ENCODE measurements at regions not wholly inside any gene's neighbourhood (a gene's known extent, or its start where the extent isn't known, plus 50 kb on each side); places are given as distances from the start of the nearest gene placed in this dataset.

DNA sequence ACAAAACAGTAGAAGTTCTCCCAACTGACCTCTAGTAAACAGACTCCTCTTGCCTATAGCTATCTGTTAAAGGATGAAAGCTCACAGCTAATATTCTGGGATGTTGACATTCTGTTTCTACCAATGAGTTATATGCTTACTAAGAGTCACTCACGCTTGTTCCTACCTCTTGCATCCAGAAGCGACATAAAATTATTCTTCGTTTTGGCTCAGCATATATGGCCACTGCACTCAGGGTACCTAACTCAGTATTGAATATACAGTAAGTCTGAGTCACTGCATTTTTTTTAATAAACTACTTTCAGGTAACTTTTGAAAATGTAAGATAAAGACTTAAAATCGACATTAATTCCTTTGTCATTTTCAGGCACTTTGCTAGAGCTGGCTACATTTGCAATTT, 214.4 kb upstream of the STXBP5 start:
- no peak for DNase-seq (ENCODE audit: low spot score)
- CTCF ChIA-PET, result no interaction called here

DNA sequence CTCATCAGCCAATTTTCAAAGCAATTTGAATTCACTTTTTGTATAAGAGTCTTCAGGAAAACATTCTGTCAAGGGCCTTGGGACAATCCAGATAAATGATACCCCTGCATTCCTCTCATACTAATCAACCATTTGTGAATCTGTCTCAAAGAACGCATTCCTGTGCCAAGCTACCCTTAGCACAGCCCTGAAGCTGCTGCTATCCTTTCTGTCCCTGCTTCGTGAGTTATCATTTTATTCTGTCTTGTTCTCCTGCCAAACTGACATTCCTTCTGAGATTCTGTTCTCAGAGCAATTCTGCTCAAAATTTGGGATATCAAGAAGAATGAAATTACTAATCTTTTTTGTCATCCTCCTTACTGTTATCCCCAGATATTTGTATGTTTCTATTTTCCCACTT, 213.9 kb upstream of the STXBP5 start:
- TF ChIP-seq, protein P1, sequence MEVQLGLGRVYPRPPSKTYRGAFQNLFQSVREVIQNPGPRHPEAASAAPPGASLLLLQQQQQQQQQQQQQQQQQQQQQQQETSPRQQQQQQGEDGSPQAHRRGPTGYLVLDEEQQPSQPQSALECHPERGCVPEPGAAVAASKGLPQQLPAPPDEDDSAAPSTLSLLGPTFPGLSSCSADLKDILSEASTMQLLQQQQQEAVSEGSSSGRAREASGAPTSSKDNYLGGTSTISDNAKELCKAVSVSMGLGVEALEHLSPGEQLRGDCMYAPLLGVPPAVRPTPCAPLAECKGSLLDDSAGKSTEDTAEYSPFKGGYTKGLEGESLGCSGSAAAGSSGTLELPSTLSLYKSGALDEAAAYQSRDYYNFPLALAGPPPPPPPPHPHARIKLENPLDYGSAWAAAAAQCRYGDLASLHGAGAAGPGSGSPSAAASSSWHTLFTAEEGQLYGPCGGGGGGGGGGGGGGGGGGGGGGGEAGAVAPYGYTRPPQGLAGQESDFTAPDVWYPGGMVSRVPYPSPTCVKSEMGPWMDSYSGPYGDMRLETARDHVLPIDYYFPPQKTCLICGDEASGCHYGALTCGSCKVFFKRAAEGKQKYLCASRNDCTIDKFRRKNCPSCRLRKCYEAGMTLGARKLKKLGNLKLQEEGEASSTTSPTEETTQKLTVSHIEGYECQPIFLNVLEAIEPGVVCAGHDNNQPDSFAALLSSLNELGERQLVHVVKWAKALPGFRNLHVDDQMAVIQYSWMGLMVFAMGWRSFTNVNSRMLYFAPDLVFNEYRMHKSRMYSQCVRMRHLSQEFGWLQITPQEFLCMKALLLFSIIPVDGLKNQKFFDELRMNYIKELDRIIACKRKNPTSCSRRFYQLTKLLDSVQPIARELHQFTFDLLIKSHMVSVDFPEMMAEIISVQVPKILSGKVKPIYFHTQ (CRISPR knock-in tag; IDR thresholded peaks at IDR 0.05), result no peak
- TF ChIP-seq, protein P2, sequence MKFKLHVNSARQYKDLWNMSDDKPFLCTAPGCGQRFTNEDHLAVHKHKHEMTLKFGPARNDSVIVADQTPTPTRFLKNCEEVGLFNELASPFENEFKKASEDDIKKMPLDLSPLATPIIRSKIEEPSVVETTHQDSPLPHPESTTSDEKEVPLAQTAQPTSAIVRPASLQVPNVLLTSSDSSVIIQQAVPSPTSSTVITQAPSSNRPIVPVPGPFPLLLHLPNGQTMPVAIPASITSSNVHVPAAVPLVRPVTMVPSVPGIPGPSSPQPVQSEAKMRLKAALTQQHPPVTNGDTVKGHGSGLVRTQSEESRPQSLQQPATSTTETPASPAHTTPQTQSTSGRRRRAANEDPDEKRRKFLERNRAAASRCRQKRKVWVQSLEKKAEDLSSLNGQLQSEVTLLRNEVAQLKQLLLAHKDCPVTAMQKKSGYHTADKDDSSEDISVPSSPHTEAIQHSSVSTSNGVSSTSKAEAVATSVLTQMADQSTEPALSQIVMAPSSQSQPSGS (CRISPR knock-in tag; IDR thresholded peaks at IDR 0.05; ENCODE audit: borderline replicate concordance, low read depth), result no peak
- TF ChIP-seq GABPB1 (CRISPR knock-in tag; IDR thresholded peaks at IDR 0.05) (no peak), MXD4 (CRISPR knock-in tag; IDR thresholded peaks at IDR 0.05; ENCODE audit: borderline replicate concordance) (no peak), TEAD1 (CRISPR knock-in tag; IDR thresholded peaks at IDR 0.05) (no peak), ZNF396 (CRISPR knock-in tag; IDR thresholded peaks at IDR 0.05; ENCODE audit: borderline replicate concordance) (no peak)
- TF ChIP-seq, protein P3, sequence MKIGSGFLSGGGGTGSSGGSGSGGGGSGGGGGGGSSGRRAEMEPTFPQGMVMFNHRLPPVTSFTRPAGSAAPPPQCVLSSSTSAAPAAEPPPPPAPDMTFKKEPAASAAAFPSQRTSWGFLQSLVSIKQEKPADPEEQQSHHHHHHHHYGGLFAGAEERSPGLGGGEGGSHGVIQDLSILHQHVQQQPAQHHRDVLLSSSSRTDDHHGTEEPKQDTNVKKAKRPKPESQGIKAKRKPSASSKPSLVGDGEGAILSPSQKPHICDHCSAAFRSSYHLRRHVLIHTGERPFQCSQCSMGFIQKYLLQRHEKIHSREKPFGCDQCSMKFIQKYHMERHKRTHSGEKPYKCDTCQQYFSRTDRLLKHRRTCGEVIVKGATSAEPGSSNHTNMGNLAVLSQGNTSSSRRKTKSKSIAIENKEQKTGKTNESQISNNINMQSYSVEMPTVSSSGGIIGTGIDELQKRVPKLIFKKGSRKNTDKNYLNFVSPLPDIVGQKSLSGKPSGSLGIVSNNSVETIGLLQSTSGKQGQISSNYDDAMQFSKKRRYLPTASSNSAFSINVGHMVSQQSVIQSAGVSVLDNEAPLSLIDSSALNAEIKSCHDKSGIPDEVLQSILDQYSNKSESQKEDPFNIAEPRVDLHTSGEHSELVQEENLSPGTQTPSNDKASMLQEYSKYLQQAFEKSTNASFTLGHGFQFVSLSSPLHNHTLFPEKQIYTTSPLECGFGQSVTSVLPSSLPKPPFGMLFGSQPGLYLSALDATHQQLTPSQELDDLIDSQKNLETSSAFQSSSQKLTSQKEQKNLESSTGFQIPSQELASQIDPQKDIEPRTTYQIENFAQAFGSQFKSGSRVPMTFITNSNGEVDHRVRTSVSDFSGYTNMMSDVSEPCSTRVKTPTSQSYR (CRISPR knock-in tag; IDR thresholded peaks at IDR 0.05), result no peak
- TF ChIP-seq, protein P4, sequence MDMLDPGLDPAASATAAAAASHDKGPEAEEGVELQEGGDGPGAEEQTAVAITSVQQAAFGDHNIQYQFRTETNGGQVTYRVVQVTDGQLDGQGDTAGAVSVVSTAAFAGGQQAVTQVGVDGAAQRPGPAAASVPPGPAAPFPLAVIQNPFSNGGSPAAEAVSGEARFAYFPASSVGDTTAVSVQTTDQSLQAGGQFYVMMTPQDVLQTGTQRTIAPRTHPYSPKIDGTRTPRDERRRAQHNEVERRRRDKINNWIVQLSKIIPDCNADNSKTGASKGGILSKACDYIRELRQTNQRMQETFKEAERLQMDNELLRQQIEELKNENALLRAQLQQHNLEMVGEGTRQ (CRISPR knock-in tag; IDR thresholded peaks at IDR 0.05), result no peak
- Mint-ChIP-seq H3K36me3 (no peaks in the 10 kb centered on the region), H3K9me3 (peaks cover 20% of the 10 kb centered on the region), H3K27me3 (ENCODE audit: low read depth) (no peaks in the 10 kb centered on the region), H3K27ac (no peak overlapping the region), H3K4me1 (no peaks in the 10 kb centered on the region), H3K4me3 (no peak overlapping the region)
- ChIA-PET POLR2A (no interaction called here), CTCF (no interaction called here)
- DNase-seq (ENCODE audit: low spot score), result no peak
- ATAC-seq, result no peak

More for the DNA sequence above, 214.4 kb upstream of the STXBP5 start:
- H3K36me3 Mint-ChIP-seq, result no peaks in the 10 kb centered on the region
- ATAC-seq, result no peak
- no peak for TF ChIP-seq ZNF263 (CRISPR knock-in tag; IDR thresholded peaks at IDR 0.05; ENCODE audit: low read depth)
- no peak for TF ChIP-seq NFYB (CRISPR knock-in tag; conservative IDR thresholded peaks at IDR 0.05; ENCODE audit: low read depth)
- TF ChIP-seq, protein P5, sequence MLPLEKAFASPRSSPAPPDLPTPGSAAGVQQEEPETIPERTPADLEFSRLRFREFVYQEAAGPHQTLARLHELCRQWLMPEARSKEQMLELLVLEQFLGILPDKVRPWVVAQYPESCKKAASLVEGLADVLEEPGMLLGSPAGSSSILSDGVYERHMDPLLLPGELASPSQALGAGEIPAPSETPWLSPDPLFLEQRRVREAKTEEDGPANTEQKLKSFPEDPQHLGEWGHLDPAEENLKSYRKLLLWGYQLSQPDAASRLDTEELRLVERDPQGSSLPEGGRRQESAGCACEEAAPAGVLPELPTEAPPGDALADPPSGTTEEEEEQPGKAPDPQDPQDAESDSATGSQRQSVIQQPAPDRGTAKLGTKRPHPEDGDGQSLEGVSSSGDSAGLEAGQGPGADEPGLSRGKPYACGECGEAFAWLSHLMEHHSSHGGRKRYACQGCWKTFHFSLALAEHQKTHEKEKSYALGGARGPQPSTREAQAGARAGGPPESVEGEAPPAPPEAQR (CRISPR knock-in tag; IDR thresholded peaks at IDR 0.05), result no peak
- no peak for TF ChIP-seq NR3C1 (CRISPR knock-in tag; conservative IDR thresholded peaks at IDR 0.05; ENCODE audit: low read depth)
- POLR2A ChIA-PET, result no interaction called here
- H3K27ac Mint-ChIP-seq, result no peak overlapping the region
- peaks cover 3% of the 10 kb centered on the region; the same call in 1 of the 2 replicates for H3K4me1 Mint-ChIP-seq
- no peaks in the 10 kb centered on the region for H3K27me3 Mint-ChIP-seq (ENCODE audit: low read depth)
- H3K4me3 Mint-ChIP-seq, result no peak overlapping the region
- peaks cover 20% of the 10 kb centered on the region for H3K9me3 Mint-ChIP-seq

All from WTC11 (cell line).